ENCODE measurements at regions not wholly inside any gene's neighbourhood (a gene's known extent, or its start where the extent isn't known, plus 50 kb on each side); places are given as distances from the start of the nearest gene placed in this dataset.
"Not testable (repeated sequence)": the region's sequence is repeated elsewhere in the genome, so short reads cannot be mapped to it uniquely, and the experiment has no call there.

DNA sequence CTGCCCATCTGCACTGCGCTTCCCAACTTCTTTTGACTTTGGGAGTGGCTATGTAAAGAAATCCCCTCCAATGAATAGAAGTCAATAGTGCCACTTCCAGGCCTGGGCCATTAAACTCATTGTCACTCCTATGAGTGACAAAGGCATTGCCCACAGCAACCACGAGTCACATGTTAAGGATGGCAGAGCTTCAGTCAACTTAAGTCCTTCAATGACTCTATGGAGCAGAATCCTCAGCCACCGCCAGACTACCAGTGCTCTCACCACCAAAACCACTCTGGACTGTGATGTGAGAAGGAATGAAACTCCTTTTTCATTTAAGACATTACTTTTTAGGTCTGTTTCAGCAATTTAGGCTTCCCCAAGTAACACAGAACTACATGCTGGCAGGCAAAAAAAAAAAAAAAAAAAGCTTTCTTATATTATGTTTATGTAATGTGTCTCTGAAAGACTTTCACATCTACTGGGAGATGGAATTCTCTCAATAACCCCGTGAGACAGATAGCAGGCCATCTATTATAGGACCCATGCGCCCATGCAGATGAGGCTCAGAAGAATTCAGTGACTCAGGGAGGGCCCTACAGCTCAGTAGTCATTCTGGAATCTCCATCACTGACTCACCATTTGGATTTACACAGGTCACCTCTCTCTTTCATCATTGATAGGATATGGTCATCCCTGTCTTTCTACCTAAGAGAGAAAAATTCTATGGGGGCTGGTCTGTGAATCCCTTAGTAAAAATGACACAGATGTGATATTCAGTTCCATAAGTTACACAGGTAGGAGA, 180.5 kb downstream of the CEMIP2 start:
- no peak for DNase-seq

DNA sequence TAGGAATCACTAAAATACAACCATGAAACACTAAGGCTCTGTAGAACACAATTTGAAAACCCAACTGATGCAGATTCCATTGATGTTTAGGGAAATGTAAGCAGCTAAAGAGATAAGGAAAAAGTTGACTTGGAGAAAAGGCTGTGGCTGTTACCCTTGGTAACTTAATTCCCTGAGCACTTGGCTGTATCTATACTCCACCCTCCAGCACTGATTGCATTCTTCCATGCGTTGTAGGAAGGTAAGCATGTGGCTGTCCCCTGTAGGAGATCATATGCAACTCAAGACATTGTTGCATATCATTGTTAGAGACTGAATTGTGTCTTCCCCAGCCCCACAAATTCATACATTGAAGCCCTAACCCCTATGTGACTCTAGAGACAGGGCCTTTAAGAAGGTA, 184.5 kb downstream of the CEMIP2 start:
- no peak for DNase-seq

DNA sequence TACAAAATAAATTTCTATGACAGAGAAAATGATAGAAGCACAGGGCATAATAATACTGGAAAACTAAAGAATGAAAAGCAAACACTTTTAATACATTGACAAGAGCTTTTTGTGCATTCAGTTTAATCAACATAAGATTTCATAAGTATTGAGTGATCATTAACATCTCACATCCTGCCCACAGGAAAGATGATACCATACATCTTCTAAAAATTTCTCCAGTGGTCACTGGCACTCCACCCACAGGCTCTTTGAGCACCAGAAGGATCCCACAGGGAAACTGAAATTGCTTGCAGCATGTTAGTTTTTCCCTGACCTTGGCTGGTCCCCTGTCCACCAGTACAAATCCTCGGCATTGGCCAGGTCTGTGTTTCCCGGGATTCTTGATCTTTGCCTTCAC, 186.0 kb downstream of the CEMIP2 start:
- DNase-seq: no peak

DNA sequence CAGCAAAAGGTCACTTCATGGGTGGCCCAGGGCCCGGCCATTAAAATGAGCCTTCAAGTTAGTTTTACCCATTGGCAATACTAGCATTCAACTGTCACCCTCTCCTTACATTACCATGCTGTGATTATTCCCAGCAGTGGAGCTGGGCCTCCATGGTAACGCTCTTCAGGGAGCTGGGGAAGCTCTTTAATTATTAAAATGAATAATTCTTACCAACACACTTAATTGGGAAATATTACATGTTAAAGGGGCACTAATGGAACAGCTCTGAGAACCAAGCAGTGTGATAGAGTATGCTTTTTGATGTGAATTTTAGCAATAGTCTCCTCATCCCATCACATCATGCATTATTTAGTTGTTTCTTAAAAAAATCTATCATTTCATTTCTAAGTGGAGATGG, 187.2 kb downstream of the CEMIP2 start:
- no peak for DNase-seq

DNA sequence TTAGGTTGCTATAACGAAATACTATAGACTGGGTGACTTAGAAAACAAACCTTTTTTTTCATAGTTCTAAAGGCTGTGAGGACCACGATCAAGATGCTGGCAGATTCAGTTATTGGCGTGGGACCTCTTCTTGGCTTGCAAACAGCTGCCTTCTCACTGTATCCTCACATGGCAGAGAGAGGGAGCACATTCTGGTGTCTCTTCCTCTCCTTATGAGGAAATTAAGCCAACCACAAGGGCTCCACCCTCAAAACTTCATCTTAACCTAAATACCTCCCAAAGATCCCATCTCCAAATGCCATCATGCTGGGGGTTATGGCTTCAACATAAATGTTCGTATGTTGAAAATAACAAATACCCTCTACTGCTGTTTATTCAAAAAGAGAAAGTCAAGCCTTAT, 197.1 kb downstream of the CEMIP2 start:
- no peak for DNase-seq

DNA sequence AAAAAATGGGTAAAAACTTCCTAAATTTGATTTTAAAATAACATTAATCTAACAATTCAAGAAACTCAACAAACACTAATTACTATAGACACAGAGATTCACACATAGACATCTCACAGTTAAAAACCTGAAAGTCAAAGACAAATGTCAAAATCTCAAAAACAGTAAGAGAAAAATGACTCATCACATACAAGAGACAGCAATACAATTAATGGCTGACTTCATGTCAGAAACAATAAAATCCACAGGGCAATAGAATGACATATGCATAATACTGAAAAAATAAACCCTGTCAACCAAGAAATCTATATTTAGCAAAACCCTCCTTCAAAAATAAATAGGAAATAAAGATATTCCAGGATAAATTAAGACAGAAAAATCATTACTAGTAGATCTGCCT, 200.4 kb downstream of the CEMIP2 start:
- no peak for DNase-seq

DNA sequence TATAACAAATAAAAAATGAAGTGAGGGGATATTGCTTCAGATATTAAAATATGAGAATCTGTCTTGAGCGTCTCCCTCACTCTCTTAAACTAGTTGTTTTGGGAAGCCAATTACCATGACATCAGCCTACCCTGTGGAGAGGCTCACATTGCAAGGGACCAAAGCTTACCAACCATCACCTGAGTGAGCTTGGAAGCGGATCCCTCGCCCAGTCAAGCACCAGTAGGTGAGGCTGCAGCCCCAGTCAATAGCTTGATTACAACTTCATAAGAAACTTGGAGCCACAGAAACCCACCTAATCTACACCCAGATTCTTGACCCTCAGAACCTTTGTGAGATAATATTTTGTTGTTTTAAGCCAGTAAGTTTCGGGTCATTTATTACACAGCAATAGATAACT, 206.2 kb downstream of the CEMIP2 start:
- DNase-seq: no peak

DNA sequence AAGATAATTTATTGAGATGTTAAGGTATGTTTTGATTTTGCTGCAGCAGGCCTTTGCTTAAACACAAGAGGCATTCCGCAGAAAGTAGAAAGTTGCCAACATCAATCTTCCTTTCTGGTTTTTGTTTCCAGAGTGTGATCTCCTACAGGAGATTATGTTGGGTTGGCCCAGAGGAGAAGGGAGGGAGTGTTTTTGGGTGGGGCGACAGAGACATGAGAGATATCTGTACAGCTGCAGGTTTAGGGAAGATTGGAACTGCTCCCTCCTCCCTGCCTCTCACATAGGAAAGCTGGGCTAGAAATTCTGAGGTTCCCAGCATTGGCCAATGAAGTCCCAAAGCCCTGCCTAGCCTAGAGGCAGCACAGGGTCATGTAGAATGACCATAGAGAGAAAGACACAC, 211.0 kb downstream of the CEMIP2 start:
- DNase-seq: no peak

DNA sequence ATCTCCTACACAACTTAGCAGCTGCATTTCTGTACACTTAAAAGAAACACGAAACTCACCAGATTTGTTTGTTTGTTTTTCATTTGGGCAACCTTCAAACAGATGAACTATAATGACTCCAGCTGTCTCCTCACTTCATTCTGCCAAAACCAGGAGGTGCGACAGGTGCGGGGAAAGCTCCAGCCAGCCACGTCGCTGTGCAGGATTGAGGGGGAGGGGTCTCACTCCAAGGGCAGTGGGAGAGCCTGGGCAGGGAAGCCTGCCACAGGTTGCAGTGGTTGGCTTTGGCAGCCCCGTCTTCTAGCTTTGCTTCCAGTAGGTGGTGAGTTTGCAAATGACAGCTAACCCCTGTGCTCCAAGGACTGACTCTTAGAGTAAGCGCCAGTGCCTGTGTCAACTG, 215.8 kb downstream of the CEMIP2 start:
- no peak for DNase-seq

DNA sequence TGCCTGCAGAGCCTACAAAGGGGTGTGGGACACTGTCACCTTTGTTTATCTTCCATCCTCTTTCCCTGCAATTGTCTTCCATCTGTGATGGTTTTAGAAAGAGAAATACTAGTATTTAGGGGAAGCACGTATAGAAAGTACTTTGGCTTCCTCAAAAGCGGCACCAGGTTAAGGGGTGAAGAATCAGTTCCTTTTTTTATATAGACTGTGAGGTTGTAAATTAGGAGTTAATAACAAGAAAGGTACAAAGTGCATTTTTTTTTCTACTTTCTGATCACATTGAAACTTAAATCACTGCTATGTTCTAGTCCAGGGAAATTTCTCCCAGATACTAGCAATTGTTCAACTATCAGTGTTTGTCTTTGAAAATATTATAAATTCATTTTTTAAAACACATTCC, 219.3 kb downstream of the CEMIP2 start:
- DNase-seq: no peak

DNA sequence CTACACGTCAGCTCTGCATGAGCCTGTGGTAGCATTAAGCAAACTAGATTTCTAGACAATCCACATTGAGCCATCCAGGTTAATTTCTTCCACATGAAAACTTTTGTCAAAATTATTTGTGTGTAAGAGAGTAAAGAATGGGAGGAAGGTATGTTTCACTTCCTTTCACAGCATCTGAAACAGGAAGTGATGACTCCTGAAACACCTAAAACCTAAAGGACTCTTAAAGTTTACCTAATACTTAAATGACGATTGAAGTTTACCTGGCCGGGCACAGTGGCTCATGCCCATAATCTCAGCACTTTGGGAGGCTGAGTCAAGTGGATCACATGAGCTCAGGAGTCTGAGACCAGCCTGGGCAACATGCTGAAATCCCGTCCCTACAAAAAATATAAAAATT, 223.8 kb downstream of the CEMIP2 start:
- no peak for DNase-seq

DNA sequence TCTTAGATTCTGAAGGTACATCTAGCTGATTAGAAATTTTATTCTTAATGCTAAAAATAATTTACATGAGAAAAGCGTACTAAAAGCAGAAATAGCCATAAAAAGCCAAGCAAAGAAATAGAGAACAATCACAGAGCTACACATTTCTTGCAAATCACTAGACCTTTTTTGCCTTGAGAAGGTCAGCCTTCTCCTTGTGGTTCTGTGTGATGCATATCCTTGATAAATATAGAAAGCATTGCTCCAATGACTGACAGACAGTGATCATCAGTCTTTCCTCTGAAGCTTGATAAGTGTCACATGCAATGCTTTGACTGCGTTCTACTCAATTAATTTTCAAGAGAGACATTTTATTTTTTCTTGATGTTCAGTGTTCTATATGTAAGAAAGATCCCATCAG, 226.9 kb downstream of the CEMIP2 start:
- DNase-seq: no peak

DNA sequence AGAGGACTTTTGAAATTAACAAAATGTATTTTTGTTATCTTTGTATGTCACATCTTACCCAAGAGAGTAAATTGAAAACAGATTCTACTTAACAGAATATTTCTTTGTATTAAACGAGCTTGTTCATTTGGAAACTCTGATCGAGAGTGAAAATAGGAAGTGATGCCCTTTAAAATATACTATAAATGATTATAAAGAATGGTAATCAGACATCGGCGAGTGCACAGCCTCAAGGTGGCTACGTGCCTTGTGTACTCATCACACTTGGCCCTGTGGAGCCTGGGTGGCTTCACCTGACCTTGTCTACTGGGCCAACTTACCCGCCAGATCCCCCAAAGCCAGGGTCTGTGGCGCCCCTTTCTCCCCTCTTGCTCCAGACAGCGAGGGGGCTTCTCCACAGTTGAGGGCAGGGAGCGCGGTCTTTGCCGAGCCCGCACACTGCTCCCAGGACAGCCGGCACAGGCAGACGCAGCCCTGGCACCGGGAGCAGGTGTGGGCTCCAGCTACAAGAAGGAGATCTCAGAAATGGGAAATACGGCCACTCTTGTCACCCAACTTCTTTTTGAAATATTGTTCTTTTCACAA, 243.2 kb downstream of the CEMIP2 start:
- no peak for DNase-seq

DNA sequence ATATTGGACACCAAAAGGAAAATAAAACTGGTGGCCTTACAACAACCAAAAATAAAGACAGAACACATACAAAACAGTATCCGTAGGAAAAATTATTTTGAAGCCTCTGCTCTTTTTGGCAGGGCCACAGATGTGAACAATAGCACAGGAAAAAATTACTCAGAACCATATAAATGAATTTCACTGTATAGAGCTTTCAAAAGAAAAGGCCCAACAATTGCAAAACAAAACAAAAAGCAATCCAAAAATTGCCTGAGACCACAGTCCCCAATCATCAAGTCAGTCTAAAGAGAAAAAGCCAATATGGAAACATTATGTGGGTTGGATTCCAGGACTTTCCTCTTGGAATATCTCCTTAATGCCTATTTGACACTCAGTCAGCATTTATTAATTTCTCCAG, 243.8 kb downstream of the CEMIP2 start:
- no peak for DNase-seq

DNA sequence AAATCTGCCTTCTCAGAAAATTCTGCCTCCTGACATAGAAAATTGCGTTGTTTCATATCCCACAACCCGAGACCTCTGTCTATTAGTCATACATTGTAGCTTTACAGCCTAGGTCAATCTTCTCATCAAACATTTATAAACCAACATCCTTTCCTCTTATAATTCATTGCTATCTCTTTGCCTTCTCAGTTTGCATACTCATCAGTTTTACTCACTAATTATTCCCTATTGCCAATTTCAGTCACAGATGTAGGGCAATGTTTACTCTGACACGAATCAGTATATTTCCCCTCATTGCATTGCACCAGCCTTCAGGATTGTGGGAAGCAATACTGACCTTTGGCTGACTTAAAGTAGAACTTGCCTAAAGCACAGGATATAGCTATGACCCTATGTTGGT, 247.2 kb downstream of the CEMIP2 start:
- no peak for DNase-seq

DNA sequence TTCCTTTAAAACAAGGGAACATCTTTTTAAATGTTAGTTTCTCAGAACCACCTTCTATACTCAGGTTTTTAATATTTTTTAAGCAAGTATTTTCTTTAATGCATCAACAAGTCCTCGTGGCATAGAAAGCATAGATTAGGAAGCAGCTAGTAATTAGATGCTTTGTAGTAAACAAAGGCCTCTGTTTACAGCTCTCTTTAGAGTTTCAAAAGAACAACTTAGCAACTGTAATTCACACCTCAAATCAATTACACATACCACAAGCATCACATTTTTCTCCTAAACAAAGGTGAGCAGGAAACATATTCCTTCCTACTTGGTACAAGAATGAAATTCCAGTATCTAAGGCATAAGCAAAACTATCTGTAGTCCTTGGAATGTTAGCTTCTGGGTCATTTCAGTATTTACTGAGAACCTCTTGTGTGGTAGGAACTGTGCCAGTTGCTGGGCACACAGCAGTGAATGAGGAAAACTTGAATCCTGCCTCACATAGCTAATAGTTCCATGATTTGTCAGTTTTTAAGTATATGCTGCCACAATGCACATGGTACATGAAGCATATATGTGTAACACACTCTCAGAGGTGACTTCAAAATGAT, 249.1 kb downstream of the CEMIP2 start:
- DNase-seq: no peak

DNA sequence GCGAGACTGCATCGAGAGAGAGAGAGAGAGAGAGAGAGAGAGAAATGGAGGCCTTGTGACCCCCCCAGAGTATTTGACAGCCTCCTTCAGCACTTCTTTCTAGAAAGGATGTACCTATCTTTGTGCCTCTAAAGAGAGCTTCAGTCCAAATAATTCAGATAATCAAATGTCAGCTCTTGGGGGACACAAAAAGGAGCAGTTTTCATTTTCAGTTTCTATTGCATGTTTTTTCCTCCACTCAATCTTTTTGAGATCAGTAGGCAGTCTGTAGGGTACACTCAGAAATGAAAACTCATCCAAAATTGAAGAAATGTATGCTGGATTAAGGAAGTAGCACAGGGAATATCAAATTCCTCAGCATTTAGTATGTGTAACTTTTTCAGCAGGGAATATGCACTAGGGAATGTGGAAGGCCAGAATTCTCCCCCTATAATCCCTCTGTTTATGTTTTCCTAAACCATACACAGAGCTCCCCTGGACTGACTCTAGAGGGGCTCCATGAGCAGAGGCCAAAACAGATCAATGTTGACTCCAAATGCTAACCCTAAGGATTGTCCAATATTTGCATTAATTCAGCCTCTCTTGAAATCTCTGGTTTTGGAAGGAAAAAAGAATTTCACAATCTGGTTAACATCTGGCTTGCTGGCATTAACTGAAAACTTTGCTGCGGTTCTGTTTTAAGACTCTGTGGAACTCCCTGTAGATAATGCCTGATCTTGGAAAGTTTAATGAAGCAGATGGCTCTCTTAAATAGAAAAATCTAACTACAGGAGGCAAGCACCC, 250.1 kb downstream of the CEMIP2 start:
- DNase-seq: no peak

DNA sequence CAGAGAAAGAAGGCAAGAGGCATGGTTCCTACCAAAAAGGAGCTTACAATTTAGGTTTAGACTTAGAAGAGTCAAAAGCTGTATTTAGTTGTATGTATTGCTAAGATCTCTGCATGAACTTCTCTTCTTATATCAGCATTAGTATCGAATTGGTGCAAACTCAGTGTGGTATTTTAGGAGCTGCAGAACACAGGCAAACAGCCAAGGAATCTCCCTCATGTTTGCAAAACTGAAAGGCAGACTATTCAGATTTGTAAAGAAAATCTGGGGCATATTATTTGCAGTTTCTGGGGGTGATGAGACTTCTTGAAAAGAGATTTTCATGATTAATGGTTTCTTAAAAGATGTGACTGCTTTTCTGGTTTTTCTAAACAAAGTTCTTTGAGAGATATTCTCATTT, 252.7 kb downstream of the CEMIP2 start:
- no peak for DNase-seq

DNA sequence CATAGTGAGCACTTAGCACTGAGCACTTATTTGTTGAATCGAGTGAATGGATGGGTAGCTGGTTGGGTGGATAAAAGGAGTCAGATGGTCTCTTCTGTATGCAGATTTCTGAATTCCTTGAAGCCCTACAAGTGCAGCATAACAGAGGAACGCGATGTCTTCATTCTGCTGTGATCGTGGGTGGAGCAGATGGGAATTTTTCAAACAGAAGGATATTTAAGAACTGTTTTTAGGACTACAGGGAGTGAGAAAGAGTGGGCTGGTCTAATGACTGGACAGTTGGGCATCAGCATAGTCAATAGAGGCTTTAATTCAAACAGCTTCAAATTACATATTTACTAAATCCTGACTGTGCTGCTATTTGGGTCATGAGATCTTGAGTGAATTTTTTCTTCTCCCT, 253.2 kb downstream of the CEMIP2 start:
- DNase-seq: no peak

DNA sequence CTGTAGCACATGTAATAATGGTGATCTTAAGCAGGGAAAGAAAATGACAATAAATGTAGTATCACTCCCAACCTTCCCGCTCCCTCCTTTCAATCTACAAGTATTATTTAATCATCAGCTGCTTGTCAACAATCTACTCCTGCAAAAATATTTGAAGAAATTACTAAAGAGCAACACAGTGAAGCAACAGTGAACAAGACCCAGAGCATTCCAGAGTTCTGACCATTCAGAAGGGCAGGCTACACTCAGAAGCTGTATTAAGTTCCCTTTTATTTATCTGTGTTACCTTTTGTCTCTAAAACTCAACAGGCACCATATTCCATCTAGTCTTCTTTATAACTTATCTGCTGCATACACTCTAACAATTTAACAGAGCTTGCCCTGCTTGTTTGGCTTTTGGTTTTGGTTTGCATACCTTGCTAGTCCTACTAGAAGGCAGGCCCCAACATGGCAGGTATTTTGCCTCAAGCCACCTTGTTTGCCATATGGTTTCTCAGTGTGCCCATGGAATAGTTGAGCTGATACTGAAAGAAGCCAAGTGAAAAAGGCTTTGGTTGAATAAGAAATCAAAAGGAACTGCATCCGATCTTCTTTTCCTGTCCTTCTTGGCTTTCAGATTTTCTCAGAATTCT, 253.9 kb downstream of the CEMIP2 start:
- DNase-seq: no peak

DNA sequence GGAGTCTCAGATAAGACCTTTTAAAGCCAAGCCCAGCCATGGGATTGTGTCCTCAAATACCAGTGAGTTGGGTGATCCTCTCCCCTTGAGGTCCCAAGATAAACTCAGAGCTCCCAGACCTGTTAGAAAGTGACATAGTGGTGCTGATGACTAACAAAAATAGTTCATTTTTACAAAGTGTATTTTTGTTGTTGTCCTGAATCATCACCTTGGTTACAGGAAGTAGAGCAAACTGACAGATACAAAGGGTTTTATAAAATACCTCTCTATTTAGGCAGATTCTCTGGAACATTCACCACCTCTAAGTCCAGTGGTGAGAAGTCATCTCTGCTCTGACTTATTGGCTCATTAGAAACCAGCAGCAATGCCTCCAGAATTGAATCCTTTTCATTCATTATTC, 259.3 kb downstream of the CEMIP2 start:
- no peak for DNase-seq

DNA sequence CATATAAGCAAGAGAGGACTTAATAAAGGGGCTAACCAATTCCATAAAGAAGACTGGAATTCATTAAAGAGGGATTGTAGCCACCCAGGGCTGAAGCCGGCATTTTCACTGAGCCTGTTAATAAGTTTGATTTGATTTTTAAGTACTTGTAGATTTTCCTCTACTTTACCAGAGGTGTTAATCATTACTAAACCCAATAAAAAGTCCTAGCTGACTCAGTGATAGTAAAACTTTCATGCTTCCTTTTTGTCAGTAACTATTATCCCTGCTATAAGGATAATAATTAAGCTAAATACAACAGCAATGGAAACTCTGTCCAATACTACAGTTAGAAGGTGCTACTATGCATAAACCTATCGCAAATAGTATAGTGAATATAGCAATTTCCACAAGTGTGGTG, 260.2 kb downstream of the CEMIP2 start:
- DNase-seq: not testable (repeated sequence)

DNA sequence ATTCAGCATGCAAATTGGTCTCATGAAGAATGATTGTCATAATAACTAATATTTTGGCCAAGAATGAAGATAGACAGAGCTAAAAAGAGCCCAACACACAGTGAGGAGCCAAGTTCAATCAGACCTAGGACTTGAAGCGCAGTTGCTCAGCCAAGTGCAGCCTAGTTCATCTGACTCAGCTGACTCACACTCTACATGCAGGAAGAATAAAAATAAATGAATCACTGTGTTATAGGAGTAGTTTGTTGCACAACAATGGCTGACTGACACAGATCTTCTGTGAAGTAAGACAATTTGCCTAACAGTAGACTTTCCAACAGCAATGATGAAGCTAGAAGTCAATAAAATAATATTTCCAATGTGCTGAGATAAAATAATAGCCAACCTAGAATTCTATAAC, 261.5 kb downstream of the CEMIP2 start:
- DNase-seq: no peak
